ENCODE measurements at regions not wholly inside any gene's neighbourhood (a gene's known extent, or its start where the extent isn't known, plus 50 kb on each side); places are given as distances from the start of the nearest gene placed in this dataset.

- no peak for DNase-seq
Observed at GRCh38 chr1:228923973-228924686, 188.9 kb downstream of the RHOU start.

GRCh38 chr1:228925691-228926090 lies 190.4 kb downstream of the RHOU start:
- DNase-seq, result no peak

- DNase-seq, result no peak
Observed at GRCh38 chr1:228927421-228927820, 192.1 kb downstream of the RHOU start.

GRCh38 chr1:228927946-228928898 lies 192.9 kb downstream of the RHOU start:
- no peak for DNase-seq

- DNase-seq, result no peak
Observed at GRCh38 chr1:228929476-228930027, 194.3 kb downstream of the RHOU start.

GRCh38 chr1:228930479-228930957 lies 195.2 kb downstream of the RHOU start:
- no peak for DNase-seq

- DNase-seq, result no peak
Observed at GRCh38 chr1:228933753-228934152, 198.5 kb downstream of the RHOU start.

- DNase-seq, result no peak
Observed at GRCh38 chr1:228935198-228935663, 200.0 kb downstream of the RHOU start.

- DNase-seq, result no peak
Observed at GRCh38 chr1:228935855-228936727, 200.8 kb downstream of the RHOU start.

GRCh38 chr1:228936881-228937280 lies 201.6 kb downstream of the RHOU start:
- no peak for DNase-seq

GRCh38 chr1:228937351-228937750 lies 202.1 kb downstream of the RHOU start:
- DNase-seq, result no peak

GRCh38 chr1:228937851-228938536 lies 202.7 kb downstream of the RHOU start:
- no peak for DNase-seq

- no peak for DNase-seq
Observed at GRCh38 chr1:228938537-228938901, 203.2 kb downstream of the RHOU start.

GRCh38 chr1:228939001-228939691 lies 203.9 kb downstream of the RHOU start:
- DNase-seq, result no peak

GRCh38 chr1:228939881-228940392 lies 204.7 kb downstream of the RHOU start:
- DNase-seq, result no peak

- no peak for DNase-seq
Observed at GRCh38 chr1:228940526-228940925, 205.2 kb downstream of the RHOU start.

- no peak for DNase-seq
Observed at GRCh38 chr1:228940926-228941325, 205.6 kb downstream of the RHOU start.

GRCh38 chr1:228941666-228942065 lies 206.4 kb downstream of the RHOU start:
- DNase-seq, result no peak

GRCh38 chr1:228943436-228943835 lies 208.2 kb downstream of the RHOU start:
- DNase-seq, result no peak

GRCh38 chr1:228944296-228944695 lies 209.0 kb downstream of the RHOU start:
- no peak for DNase-seq

- no peak for DNase-seq
Observed at GRCh38 chr1:228944935-228945371, 209.7 kb downstream of the RHOU start.
